ENCODE measurements at regions not wholly inside any gene's neighbourhood (a gene's known extent, or its start where the extent isn't known, plus 50 kb on each side); places are given as distances from the start of the nearest gene placed in this dataset.
"Not testable (repeated sequence)": the region's sequence is repeated elsewhere in the genome, so short reads cannot be mapped to it uniquely, and the experiment has no call there.

DNA sequence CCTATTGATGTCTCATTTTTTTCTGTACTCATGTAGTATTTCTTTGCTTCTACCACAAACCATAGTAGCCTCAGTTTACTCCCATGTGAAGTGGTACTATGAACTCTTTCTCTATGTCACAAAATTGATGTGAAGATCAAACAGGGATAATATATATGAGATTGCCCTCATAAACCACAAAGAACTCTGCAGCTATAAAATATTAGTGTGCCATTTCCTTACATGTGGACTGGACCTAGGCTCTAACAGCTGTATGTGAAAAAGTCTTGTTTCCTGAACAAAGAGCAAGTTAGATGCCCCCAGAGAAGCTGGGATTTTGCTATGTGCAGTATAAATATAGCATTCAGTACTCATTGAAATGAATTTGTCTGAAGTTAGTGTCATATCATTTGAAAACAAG, 412.6 kb upstream of the ADAMTSL1 start:
- ChIA-PET CTCF (no interaction called here), POLR2A (no interaction called here)
- no peaks in the 10 kb centered on the region for H3K4me1 Mint-ChIP-seq
- H3K27me3 Mint-ChIP-seq: no peaks in the 10 kb centered on the region
- H3K9me3 Mint-ChIP-seq: no peaks in the 10 kb centered on the region
- H3K4me3 Mint-ChIP-seq: no peak overlapping the region
- no peak for DNase-seq
- H3K36me3 Mint-ChIP-seq (ENCODE audit: low read depth): no peaks in the 10 kb centered on the region
- H3K27ac Mint-ChIP-seq: no peak overlapping the region

DNA sequence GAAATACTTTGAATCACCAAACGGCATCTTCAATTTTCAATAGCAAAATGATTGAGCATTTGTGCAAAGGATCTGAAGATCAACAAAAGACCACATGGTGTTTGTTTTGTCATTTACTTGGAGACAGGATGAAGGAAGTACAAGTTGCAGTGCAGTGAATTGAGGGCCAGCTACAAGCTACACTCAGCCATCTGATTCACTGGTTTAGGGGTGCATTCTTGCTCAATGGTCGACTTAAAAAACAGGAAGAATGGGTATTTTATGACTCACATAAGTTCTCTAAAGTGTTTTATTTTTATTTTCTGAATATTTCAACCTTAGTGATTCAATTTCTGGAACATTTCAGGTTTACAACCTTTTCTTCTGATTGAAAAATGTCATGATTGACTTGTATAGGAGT, 412.1 kb upstream of the ADAMTSL1 start:
- Mint-ChIP-seq H3K36me3 (ENCODE audit: low read depth) (no peaks in the 10 kb centered on the region), H3K27ac (no peak overlapping the region), H3K4me1 (no peaks in the 10 kb centered on the region), H3K4me3 (no peak overlapping the region), H3K9me3 (no peaks in the 10 kb centered on the region), H3K27me3 (no peaks in the 10 kb centered on the region)
- POLR2A ChIA-PET: no interaction called here
- CTCF ChIA-PET: no interaction called here
- no peak for DNase-seq

DNA sequence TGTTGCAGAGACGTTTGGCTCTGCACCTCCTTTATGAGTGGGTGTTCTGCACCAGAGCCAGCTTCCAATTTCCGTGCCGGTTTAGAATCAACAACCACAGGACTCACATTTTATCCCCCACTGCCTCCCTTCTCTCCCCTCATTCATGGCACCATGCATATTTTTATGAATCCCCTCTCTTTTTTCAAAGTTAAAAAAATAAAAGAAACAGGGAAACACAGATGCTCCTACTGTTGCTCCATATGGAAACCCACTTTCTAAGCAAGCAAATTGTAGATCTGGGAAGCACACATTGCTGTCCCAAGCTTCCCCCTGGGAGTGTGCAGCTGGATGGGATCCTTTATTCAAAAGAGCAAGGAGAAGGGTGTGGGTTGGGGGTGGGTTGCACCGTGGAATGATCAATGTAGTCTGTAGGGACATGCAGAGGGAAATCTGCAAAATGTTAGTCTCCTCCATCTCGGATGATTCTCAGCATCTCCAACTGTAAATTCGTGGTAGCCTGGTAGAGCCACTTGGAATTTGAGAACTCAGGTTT, 410.0 kb upstream of the ADAMTSL1 start:
- DNase-seq: no peak
- no peaks in the 10 kb centered on the region for H3K27me3 Mint-ChIP-seq
- ChIA-PET POLR2A (no interaction called here), CTCF (interaction anchor here (0.5 kb wide), 1 partner anchor 539 kb away, joined by 4 read pairs; no protein-coding TSS in a partner anchor)
- H3K36me3 Mint-ChIP-seq (ENCODE audit: low read depth): no peaks in the 10 kb centered on the region
- H3K9me3 Mint-ChIP-seq: no peaks in the 10 kb centered on the region
- no peak overlapping the region for H3K27ac Mint-ChIP-seq
- no peak overlapping the region for H3K4me3 Mint-ChIP-seq
- no peaks in the 10 kb centered on the region for H3K4me1 Mint-ChIP-seq

DNA sequence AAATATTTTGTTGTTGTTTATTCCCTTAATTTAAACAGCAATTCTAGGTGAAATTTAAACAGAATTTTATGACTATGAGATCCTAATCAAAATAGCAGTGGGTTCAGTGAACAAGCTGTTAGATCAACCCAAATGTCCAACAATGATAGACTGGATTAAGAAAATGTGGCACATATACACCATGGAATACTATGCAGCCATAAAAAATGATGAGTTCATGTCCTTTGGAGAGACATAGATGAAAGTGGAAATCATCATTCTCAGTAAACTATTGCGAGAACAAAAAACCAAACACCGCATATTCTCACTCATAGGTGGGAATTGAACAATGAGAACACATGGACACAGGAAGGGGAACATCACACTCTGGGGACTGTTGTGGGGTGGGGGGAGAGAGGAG, 407.3 kb upstream of the ADAMTSL1 start:
- H3K9me3 Mint-ChIP-seq; H3K36me3 Mint-ChIP-seq (ENCODE audit: low read depth); H3K27me3 Mint-ChIP-seq; H3K4me3 Mint-ChIP-seq; H3K4me1 Mint-ChIP-seq; CTCF ChIA-PET; POLR2A ChIA-PET; DNase-seq; H3K27ac Mint-ChIP-seq: not testable (repeated sequence)

DNA sequence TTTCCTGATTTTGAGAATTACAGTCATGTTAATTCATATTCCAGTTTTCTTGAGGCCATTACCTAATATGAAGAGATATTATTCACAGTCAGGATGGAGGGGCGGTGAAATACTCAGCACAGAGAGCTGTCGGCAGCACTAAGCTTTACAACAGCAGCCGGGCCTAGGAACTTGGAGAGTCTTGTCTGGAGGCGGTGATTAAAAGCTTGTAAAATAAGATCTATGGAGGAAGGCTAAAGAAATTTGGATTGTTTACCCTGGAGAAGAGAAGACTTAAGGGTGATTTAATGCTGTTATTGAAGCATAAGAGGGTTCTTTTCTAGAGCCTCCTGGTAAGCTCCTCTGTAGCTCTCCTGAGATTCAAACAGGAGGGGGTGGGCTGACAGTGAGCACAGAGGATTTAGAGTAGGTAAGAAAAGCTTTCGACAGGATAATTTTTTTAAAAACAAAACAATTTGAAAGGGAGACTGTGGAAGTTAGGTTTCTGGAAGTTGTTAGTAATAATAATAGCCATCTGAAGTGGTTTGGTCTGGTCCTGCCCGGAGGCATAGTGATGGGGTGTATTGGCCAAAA, 406.3 kb upstream of the ADAMTSL1 start:
- no peaks in the 10 kb centered on the region for H3K4me1 Mint-ChIP-seq
- H3K36me3 Mint-ChIP-seq (ENCODE audit: low read depth): no peaks in the 10 kb centered on the region
- no peaks in the 10 kb centered on the region for H3K27me3 Mint-ChIP-seq
- DNase-seq: no peak
- ChIA-PET CTCF (no interaction called here), POLR2A (no interaction called here)
- H3K27ac Mint-ChIP-seq: no peak overlapping the region
- H3K9me3 Mint-ChIP-seq: no peaks in the 10 kb centered on the region
- no peak overlapping the region for H3K4me3 Mint-ChIP-seq

DNA sequence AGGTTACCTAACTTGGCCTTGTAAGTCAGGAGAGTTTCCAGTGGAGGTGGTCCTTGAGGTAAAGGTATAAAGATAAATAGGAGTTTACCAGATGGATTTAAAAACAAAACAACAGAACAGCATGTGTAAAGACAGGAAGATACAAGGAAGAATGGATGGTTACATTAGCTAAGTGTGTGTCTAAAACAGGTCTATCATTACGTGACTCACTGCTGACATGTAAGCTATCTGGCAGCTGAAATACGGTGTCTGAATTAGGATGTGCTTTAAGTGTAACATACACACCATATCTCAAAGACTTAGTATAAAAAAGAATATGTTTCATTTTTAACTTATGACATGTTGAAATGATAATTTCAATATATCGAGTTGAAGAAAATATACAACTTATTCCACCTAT, 405.1 kb upstream of the ADAMTSL1 start:
- ChIA-PET POLR2A (no interaction called here), CTCF (no interaction called here)
- Mint-ChIP-seq H3K27me3 (no peaks in the 10 kb centered on the region), H3K4me3 (no peak overlapping the region), H3K4me1 (no peaks in the 10 kb centered on the region), H3K27ac (no peak overlapping the region), H3K9me3 (no peaks in the 10 kb centered on the region), H3K36me3 (ENCODE audit: low read depth) (no peaks in the 10 kb centered on the region)
- no peak for DNase-seq

DNA sequence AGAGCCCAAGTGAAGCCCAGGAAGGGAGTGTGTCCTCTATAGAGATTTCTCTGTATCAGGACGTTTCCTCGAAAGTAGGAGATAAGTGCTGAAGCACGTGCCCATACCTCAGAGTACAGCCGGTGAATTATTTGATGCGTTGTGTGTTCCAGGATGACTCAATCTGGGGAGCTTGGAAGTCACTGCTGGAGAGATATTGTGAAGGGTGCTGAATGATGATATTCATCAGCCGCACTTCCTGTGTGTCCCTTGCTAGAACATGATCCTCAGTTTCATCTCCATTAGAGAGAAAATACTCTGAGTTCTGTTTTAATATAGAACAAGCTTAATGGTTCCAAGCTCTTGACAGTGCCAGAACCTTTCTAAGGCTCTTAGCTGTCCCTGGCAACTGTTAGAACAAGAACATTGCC, 402.3 kb upstream of the ADAMTSL1 start:
- Mint-ChIP-seq H3K4me3 (no peak overlapping the region), H3K4me1 (no peaks in the 10 kb centered on the region), H3K9me3 (peaks cover 3% of the 10 kb centered on the region), H3K27me3 (no peaks in the 10 kb centered on the region), H3K27ac (no peak overlapping the region), H3K36me3 (ENCODE audit: low read depth) (no peaks in the 10 kb centered on the region)
- no peak for DNase-seq
- CTCF ChIA-PET: no interaction called here
- POLR2A ChIA-PET: no interaction called here

DNA sequence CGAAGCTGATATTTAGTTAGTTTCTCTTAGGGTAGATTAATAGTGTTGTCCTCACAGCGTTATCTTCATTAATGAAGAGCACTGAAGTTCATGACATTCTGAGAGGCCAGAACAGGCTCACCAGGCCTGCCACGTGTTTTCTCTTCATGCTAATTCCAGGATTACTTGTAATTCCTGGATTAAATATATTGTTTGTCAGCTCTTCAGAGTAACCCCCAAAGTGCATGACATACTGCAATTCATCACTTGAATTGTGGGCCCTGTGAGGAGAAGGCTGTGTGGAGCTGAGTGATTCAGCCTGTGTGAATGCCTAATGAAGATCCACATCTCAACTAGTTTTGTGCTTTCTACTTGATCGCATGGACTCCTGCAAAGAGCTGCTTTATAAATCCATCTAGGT, 401.0 kb upstream of the ADAMTSL1 start:
- DNase-seq: no peak
- H3K4me1 Mint-ChIP-seq: no peaks in the 10 kb centered on the region
- ChIA-PET CTCF (no interaction called here), POLR2A (no interaction called here)
- H3K27ac Mint-ChIP-seq: no peak overlapping the region
- no peaks in the 10 kb centered on the region for H3K27me3 Mint-ChIP-seq
- no peak overlapping the region for H3K4me3 Mint-ChIP-seq
- no peaks in the 10 kb centered on the region for H3K36me3 Mint-ChIP-seq (ENCODE audit: low read depth)
- peaks cover 4% of the 10 kb centered on the region for H3K9me3 Mint-ChIP-seq

DNA sequence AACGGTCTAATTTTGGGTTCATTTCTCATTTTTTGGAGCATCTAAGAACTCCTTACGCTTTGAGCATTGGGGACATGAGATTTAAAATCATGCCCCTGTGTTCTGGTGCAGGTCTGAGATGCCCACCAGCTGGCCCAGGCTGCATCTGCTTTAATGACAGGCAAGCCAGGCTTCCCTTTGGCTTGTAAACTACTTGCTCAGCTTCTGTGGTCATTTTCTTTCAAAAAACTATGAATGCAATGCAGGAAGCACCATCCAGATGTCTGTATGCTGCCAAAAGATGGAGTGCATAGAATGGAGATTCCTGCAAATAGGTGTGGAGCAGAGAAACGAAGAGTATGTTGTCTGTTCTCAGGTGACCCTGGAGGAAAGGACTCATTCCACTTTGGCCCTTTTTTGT, 399.9 kb upstream of the ADAMTSL1 start:
- Mint-ChIP-seq H3K36me3 (ENCODE audit: low read depth) (no peaks in the 10 kb centered on the region), H3K27ac (no peak overlapping the region), H3K27me3 (no peaks in the 10 kb centered on the region), H3K4me1 (no peaks in the 10 kb centered on the region), H3K4me3 (no peak overlapping the region), H3K9me3 (peaks cover 4% of the 10 kb centered on the region)
- no peak for DNase-seq
- ChIA-PET CTCF (no interaction called here), POLR2A (no interaction called here)

DNA sequence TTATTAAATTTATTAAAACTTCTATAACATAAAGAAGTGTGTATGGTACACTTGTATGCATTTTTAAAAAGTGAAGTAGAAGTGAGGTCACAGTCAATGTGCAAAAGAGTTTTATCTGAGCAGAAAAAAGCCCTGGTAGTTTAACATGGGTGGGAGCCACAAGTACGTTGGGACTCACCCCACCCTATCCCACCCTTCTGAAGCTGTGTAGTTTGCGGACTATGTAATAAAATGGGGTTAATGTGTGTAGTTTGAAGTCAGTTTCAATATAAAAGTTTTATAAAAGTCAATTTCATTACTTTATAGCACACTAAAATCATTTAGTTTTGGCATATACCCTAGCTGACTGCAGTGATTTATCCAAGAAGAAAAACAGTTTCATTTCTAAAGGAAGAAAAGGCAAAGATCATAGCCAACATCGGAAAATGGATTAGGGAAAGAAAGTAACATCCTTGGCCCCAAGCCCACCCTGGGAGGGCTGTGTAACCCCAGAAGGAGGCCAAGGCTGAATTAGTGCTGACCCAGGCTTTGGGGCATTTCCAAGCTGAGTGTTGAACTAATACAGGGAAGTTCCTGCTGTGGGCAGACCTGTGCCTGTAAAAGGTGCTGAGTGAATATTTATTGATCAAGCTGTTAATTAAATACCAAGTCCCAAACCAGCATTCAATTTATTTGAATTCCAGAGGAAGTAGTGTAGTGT, 398.6 kb upstream of the ADAMTSL1 start:
- Mint-ChIP-seq H3K4me3 (no peak overlapping the region), H3K4me1 (no peaks in the 10 kb centered on the region), H3K27me3 (no peaks in the 10 kb centered on the region), H3K27ac (no peak overlapping the region), H3K9me3 (peaks cover 4% of the 10 kb centered on the region), H3K36me3 (ENCODE audit: low read depth) (no peaks in the 10 kb centered on the region)
- ChIA-PET CTCF (no interaction called here), POLR2A (no interaction called here)
- DNase-seq: no peak

DNA sequence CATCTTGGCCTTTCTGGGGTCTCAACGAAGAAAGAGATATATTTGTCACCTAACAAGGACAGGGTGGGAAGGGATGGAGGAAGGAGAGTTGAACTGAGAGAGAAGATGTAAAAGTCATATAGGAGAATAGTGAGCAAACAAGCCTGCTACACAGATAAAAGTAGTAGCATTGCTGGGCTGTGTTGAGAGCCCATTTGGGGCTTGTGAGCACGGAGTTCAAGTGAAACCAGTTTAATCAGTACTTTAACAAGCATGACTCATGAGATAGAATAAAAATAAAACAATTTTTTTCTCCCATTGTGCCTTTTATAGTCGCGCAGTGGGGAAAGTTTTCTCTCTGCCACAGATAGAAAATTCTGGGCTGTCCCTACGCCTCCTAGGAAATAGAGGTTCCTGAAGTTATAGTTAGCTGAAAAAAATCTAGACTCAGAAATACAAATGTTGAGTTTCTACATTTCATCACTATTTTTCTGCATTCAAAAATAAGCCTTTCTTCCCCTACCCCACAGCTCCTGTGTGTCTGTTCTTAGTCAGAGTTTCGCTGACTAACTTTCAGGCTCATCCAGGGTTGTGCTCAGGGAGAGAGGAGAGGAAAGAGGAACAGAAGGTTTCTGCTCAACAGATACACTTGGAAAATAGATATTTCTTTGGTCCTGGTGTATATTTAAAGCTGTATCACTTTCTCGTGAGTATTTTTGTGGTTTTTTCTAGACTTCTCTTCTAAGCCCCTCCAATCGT, 395.8 kb upstream of the ADAMTSL1 start:
- no peak overlapping the region for H3K4me3 Mint-ChIP-seq
- no peaks in the 10 kb centered on the region for H3K36me3 Mint-ChIP-seq (ENCODE audit: low read depth)
- POLR2A ChIA-PET: no interaction called here
- DNase-seq: no peak
- H3K27ac Mint-ChIP-seq: no peak overlapping the region
- CTCF ChIA-PET: no interaction called here
- H3K4me1 Mint-ChIP-seq: no peaks in the 10 kb centered on the region
- H3K9me3 Mint-ChIP-seq: peaks cover 4% of the 10 kb centered on the region
- H3K27me3 Mint-ChIP-seq: no peaks in the 10 kb centered on the region

DNA sequence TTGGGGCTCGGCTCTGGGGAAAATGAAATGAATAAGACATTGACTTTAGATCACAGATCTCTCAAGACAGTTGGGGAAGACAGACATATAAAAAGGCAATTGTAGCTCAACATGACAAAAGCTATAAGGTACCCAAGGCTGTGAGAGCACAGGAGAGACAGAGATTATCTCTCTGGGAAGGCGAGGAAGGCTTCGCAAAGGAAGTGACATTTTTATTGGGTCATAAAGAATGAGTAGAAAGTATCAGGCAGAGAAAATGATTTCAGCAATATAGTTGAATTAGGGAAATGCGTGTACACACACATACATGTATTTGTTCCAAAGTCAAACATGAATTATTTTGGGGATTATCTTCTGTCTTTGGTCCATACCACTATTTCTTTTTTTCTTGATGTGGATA, 381.8 kb upstream of the ADAMTSL1 start:
- Mint-ChIP-seq H3K4me3 (no peak overlapping the region), H3K9me3 (no peaks in the 10 kb centered on the region), H3K4me1 (no peaks in the 10 kb centered on the region), H3K27me3 (no peaks in the 10 kb centered on the region), H3K36me3 (ENCODE audit: low read depth) (no peaks in the 10 kb centered on the region), H3K27ac (no peak overlapping the region)
- no peak for DNase-seq
- ChIA-PET CTCF (no interaction called here), POLR2A (no interaction called here)

DNA sequence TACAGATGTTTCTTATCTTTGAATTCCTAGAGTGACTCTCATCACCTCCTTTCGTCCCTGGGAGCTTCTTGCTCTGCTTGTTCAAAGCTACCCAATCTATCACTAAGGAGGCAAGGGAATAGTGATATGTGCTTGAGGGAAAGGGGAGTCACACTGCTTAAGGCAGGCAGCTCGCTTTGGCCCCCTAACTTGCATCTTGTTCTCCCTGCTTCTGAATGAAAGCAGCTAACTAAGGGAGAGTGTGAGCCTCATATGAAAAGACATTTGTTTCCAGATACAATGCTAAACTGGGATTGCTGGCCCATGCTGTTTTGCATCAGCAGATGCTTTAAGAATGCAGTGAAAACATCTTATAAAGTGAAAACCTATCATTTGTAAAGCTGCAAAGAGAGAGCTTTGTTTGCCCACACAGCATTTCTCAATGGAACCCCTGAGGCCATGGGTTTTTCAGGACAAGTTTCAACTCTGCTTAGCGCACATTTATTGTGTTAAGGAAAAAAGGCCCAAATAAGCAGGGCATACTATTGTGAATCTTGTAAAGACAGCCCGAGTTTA, 367.9 kb upstream of the ADAMTSL1 start:
- Mint-ChIP-seq H3K9me3 (no peaks in the 10 kb centered on the region), H3K4me3 (no peak overlapping the region), H3K36me3 (ENCODE audit: low read depth) (no peaks in the 10 kb centered on the region), H3K27me3 (no peaks in the 10 kb centered on the region), H3K27ac (no peak overlapping the region), H3K4me1 (no peaks in the 10 kb centered on the region)
- ChIA-PET CTCF (no interaction called here), POLR2A (no interaction called here)
- DNase-seq: no peak
